WTC11 (cell line): ENCODE measurements at regions not wholly inside any gene's neighbourhood (a gene's known extent, or its start where the extent isn't known, plus 50 kb on each side); places are given as distances from the start of the nearest gene placed in this dataset.
"Not testable (repeated sequence)": the region's sequence is repeated elsewhere in the genome, so short reads cannot be mapped to it uniquely, and the experiment has no call there.

Experiments used
- ATAC-seq: fragments of 200-7000 bp; cut with Tn5 transposase; 2 replicates; pipeline ENCODE4 v1.10.0; 2021; ENCODE audit warnings: mild to moderate bottlenecking, moderate library complexity
- CTCF ChIA-PET: fragments of 300-600 bp; sonication (Branson Sonifier 250); formaldehyde crosslinking; loops from one replicate; lab custom pipeline; 2021; ENCODE audit warnings: antibody characterized with exemption; lab: Charles Lee
- POLR2A ChIA-PET: fragments of 350-600 bp; sonication (Branson Sonifier 250); formaldehyde crosslinking; loops from one replicate; lab custom pipeline; 2021; ENCODE audit warnings: antibody characterized with exemption; lab: Charles Lee
- DNase-seq: peaks from one replicate; pipeline ENCODE4 v3.0.0; 2021; ENCODE audit warnings: low spot score
- H3K27ac Mint-ChIP-seq: 2 replicates; pipeline ENCODE4 v1.8.0; 2021; ENCODE audit warnings: mixed read lengths
- H3K27me3 Mint-ChIP-seq: 2 replicates; pipeline ENCODE4 v1.8.0; 2021; ENCODE audit warnings: low read depth, mild to moderate bottlenecking, moderate library complexity, mixed read lengths
- H3K36me3 Mint-ChIP-seq: 2 replicates; pipeline ENCODE4 v1.8.0; 2021; ENCODE audit warnings: mixed read lengths
- H3K4me1 Mint-ChIP-seq: 2 replicates; pipeline ENCODE4 v1.8.0; 2022; ENCODE audit warnings: mixed read lengths
- H3K4me3 Mint-ChIP-seq: 2 replicates; pipeline ENCODE4 v1.8.0; 2021; ENCODE audit warnings: mild to moderate bottlenecking, moderate library complexity, mixed read lengths
- H3K9me3 Mint-ChIP-seq: 2 replicates; pipeline ENCODE4 v1.8.0; 2021; ENCODE audit warnings: mixed read lengths
- FOXP1 ChIP-seq: sonication (generic); formaldehyde crosslinking; IDR thresholded peaks from 2 replicates; pipeline ENCODE4 v1.8.0; 2022; ENCODE audit warnings: missing genetic modification reagents, mild to moderate bottlenecking, moderate library complexity, borderline replicate concordance
- JAZF1 ChIP-seq: fragments of 250-450 bp; sonication (Bioruptor Pico); IDR thresholded peaks from 2 replicates; pipeline ENCODE4 v1.9.0; 2021; ENCODE audit warnings: moderate library complexity, mild to moderate bottlenecking, inconsistent platforms
- NFATC4 ChIP-seq: fragments of 250-450 bp; sonication (Bioruptor Pico); IDR thresholded peaks from 2 replicates; pipeline ENCODE4 v1.9.0; 2021; ENCODE audit warnings: mild to moderate bottlenecking
- NFYB ChIP-seq: sonication (generic); formaldehyde crosslinking; conservative IDR thresholded peaks from 2 replicates; pipeline ENCODE4 v1.8.0; 2022; ENCODE audit warnings: low read depth, missing genetic modification reagents
- RELA ChIP-seq: sonication (generic); formaldehyde crosslinking; IDR thresholded peaks from 2 replicates; pipeline ENCODE4 v1.8.1; 2022; ENCODE audit warnings: missing genetic modification reagents, mild to moderate bottlenecking, borderline replicate concordance
- SMAD4 ChIP-seq: sonication (generic); formaldehyde crosslinking; IDR thresholded peaks from 2 replicates; pipeline ENCODE4 v1.8.0; 2022; ENCODE audit warnings: mild to moderate bottlenecking, missing genetic modification reagents
- TF ChIP-seq, protein P1 (sequence below): sonication (generic); formaldehyde crosslinking; IDR thresholded peaks from 2 replicates; pipeline ENCODE4 v1.8.0; 2023; ENCODE audit warnings: missing genetic modification reagents, mild to moderate bottlenecking, borderline replicate concordance
- TF ChIP-seq, protein P2 (sequence below): sonication (generic); formaldehyde crosslinking; IDR thresholded peaks from 2 replicates; pipeline ENCODE4 v1.8.1; 2023; ENCODE audit warnings: mild to moderate bottlenecking, missing genetic modification reagents

DNA sequence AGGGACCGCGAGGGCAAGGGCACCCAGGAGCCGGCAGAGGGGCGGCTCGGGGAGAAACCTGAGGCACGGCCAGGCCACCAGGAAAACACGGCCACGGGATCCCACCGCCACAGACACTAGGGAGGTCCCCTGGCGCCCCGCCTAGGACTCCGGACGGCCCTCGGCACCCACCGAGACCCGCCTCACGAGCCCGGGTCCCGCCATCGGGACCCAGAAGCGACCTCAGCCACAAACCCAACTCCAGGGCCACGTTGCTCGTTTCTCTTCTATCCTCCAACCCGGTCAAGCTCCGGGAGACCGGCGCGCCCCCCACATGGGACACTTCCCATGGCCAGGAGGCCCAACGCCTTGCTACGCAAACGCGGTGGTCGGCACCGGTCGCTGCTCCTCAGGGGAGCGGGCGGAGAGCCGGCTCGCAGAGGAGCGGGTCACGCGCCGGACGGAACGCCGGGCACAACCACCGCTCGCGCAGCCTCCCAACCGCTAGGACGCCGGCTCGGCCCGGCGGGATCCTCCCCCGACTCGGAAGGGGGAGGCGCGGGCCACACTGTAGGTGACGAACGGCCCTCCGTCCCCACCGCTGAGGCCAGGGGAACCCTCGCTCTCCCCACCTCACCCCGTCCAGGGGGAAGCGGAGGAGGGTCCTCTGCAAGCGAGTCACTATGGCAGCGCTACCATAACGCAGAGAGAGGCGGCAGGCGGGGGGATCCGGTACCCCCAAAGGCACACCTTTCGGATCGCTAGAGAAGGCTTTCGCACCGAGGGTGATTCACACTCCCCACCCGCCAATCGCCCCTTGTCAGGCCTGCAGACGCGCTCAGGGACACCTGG lies 1514.1 kb upstream of the DEFB115 start (continued):
- TF ChIP-seq, protein P1, sequence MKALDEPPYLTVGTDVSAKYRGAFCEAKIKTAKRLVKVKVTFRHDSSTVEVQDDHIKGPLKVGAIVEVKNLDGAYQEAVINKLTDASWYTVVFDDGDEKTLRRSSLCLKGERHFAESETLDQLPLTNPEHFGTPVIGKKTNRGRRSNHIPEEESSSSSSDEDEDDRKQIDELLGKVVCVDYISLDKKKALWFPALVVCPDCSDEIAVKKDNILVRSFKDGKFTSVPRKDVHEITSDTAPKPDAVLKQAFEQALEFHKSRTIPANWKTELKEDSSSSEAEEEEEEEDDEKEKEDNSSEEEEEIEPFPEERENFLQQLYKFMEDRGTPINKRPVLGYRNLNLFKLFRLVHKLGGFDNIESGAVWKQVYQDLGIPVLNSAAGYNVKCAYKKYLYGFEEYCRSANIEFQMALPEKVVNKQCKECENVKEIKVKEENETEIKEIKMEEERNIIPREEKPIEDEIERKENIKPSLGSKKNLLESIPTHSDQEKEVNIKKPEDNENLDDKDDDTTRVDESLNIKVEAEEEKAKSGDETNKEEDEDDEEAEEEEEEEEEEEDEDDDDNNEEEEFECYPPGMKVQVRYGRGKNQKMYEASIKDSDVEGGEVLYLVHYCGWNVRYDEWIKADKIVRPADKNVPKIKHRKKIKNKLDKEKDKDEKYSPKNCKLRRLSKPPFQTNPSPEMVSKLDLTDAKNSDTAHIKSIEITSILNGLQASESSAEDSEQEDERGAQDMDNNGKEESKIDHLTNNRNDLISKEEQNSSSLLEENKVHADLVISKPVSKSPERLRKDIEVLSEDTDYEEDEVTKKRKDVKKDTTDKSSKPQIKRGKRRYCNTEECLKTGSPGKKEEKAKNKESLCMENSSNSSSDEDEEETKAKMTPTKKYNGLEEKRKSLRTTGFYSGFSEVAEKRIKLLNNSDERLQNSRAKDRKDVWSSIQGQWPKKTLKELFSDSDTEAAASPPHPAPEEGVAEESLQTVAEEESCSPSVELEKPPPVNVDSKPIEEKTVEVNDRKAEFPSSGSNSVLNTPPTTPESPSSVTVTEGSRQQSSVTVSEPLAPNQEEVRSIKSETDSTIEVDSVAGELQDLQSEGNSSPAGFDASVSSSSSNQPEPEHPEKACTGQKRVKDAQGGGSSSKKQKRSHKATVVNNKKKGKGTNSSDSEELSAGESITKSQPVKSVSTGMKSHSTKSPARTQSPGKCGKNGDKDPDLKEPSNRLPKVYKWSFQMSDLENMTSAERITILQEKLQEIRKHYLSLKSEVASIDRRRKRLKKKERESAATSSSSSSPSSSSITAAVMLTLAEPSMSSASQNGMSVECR = no peak
- TF ChIP-seq, protein P2, sequence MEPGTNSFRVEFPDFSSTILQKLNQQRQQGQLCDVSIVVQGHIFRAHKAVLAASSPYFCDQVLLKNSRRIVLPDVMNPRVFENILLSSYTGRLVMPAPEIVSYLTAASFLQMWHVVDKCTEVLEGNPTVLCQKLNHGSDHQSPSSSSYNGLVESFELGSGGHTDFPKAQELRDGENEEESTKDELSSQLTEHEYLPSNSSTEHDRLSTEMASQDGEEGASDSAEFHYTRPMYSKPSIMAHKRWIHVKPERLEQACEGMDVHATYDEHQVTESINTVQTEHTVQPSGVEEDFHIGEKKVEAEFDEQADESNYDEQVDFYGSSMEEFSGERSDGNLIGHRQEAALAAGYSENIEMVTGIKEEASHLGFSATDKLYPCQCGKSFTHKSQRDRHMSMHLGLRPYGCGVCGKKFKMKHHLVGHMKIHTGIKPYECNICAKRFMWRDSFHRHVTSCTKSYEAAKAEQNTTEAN (CRISPR knock-in tag) = no peak

DNA sequence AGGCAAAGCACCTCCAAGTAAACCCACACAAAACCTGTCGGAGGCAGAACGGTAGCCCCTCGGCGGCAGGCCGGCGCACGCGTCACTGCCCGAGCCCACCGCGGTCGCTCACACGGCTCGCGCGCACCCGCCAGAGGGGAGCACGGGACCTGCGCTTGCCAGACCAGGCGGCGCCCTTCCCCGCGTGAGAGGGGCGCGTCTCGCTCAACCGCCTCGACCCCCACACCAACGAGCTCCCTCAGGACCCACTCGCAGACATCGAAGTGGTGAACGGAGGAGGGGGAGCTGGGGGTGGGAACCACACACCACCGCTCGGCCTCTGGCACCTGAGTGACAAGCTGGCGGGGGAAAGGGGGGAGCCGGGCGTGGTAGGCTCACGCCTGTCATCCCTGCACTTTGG lies 1513.4 kb upstream of the DEFB115 start:
- ChIA-PET POLR2A (no interaction called here), CTCF (no interaction called here)
- Mint-ChIP-seq H3K27ac (no peak overlapping the region), H3K36me3 (peaks cover 48% of the 10 kb centered on the region), H3K27me3 (peaks cover 11% of the 10 kb centered on the region), H3K4me1 (no peaks in the 10 kb centered on the region), H3K4me3 (no peak overlapping the region), H3K9me3 (peaks cover 48% of the 10 kb centered on the region)
- ATAC-seq (no peak), DNase-seq (no peak)
- TF ChIP-seq NFATC4 (no peak), SMAD4 (CRISPR knock-in tag) (no peak), JAZF1 (CRISPR knock-in tag) (no peak), FOXP1 (CRISPR knock-in tag) (no peak), NFYB (CRISPR knock-in tag) (no peak)

DNA sequence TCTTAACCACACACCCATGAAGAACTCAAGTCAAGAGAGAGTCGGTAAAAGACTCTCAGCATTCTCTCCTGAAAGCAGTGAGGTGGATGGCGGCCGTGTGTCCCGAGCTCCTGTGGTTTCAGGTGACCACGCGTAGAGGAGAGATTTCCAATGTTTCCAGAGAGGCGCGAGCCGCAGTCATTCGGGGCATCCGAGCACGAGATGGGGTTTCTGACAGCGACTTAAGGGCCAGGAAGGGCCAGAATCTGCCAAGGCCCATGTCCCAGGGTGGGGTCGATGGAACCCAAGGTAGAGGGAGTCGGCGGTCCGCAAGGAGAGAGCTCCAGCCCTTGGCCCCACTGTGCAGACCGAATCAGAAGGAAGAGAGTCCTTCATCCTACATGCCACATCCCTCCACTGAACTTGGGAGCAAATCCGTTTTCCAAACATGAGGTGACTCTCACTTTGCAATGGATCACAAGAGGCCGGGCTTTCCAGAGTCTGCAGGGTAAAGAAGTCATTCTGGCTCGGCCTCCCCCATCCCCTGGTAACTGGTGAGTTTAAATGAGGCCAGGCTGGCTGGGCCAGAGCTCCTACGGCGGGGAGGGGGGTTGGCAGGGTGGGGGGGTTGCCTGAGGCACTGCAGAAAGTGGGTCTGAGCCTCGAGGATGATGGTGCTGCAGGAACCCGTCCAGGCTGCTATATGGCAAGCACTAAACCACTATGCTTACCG lies 1511.8 kb upstream of the DEFB115 start:
- CTCF ChIA-PET, POLR2A ChIA-PET: not testable (repeated sequence)
- peaks cover 49% of the 10 kb centered on the region for H3K9me3 Mint-ChIP-seq

DNA sequence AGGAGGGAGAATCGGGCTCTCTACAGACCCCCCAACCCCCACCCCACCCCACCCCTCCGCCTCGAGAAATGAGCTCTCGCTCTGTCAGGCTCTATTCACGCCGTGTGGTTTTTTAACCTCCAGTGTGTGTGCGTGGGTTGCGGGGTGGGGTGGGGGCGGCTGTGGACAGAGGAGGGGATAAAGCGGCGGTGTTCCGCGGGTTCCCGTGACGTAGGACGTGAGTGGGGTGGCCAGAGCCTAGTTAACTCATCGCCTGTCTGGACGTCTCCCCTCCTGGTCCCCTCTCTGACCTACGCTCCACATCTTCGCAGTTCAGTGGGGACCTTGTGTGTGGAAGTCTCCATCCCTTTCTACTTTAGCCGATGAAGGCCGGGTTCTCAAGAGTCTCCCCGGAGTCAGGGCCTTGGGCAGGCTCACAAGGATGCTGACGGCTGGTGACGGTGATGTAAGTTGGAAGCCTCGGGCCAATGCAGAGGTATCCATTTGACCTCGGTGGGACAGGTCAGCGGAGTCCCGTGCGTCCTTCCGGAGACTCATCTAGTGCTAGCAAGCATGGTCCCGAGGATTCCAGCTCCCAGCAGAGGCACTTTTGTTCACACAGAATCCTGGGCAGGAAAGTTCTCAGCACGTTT lies 1507.1 kb upstream of the DEFB115 start:
- ChIA-PET POLR2A (no interaction called here), CTCF (no interaction called here)
- H3K4me3 Mint-ChIP-seq = no peak overlapping the region
- peaks cover 33% of the 10 kb centered on the region for H3K27me3 Mint-ChIP-seq
- ATAC-seq = no peak
- H3K27ac Mint-ChIP-seq = no peak overlapping the region
- H3K9me3 Mint-ChIP-seq = peaks cover 83% of the 10 kb centered on the region
- no peaks in the 10 kb centered on the region for H3K4me1 Mint-ChIP-seq
- H3K36me3 Mint-ChIP-seq = peaks cover 86% of the 10 kb centered on the region
- TF ChIP-seq RELA = no peak
- DNase-seq = no peak

More for the DNA sequence above, 1511.8 kb upstream of the DEFB115 start:
- not testable (repeated sequence) for H3K4me1 Mint-ChIP-seq, H3K27ac Mint-ChIP-seq, DNase-seq, H3K4me3 Mint-ChIP-seq, ATAC-seq
- peaks cover 14% of the 10 kb centered on the region for H3K27me3 Mint-ChIP-seq
- H3K36me3 Mint-ChIP-seq = peaks cover 50% of the 10 kb centered on the region

DNA sequence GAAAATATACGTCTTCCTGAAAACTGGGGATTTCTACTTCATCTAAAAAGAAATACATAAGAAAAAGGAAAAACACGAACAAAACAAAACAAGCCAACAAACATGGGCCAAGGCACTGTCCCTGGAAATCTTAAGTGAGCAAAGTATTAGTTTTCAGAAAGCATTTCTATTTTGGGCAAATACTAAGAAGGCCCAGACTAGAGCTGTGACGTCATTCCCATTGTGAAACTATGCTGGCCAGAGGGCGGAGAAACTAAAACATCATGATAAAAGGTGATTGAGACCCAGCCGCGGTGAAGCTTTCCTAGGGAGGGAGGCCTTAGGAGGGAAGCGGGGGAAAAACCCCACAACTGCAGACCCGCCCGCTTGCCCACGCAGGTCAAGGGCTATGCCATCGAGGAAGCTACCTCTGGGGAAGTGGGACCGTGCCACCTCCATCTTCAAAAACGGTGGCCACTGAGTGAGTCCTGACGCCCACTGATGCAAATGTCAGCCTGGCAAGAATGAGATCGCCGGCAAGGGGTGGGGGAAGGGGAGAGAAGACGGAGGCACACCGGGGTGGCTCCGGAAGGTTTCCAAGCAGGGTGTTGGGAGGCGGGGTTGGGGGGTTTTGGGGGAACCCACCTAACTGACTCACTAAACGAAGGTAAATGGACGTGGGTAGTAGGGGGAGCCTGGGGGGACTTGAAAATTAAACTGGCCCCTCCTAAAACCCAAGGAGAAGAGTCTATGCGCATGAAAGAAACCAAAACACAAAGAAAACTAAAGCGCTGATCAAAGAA lies 1504.6 kb upstream of the DEFB115 start:
- DNase-seq, H3K4me3 Mint-ChIP-seq, CTCF ChIA-PET, ATAC-seq, POLR2A ChIA-PET, H3K27ac Mint-ChIP-seq, H3K4me1 Mint-ChIP-seq: not testable (repeated sequence)
- H3K9me3 Mint-ChIP-seq = peaks cover 80% of the 10 kb centered on the region
- peaks cover 29% of the 10 kb centered on the region for H3K27me3 Mint-ChIP-seq
- H3K36me3 Mint-ChIP-seq = peaks cover 84% of the 10 kb centered on the region

DNA sequence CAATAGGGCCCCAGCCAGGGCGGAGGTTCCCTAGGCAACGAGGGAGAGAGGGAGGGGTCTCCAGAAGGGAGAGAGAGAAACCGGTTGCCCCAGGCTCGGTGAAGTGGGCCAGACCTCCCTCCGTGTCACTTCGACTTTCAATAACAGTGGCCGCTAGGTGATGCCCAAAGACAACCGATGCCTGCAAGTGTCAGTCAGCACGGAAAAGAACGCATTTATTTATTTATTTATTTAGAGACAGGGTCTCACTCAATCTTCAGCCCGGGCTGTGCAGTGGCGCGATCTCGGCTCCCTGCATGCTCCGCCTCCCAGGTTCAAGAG lies 1504.1 kb upstream of the DEFB115 start:
- H3K27ac Mint-ChIP-seq, POLR2A ChIA-PET, CTCF ChIA-PET, H3K4me1 Mint-ChIP-seq, DNase-seq, H3K4me3 Mint-ChIP-seq, ATAC-seq: not testable (repeated sequence)
- Mint-ChIP-seq H3K27me3 (peaks cover 32% of the 10 kb centered on the region), H3K36me3 (peaks cover 81% of the 10 kb centered on the region), H3K9me3 (peaks cover 77% of the 10 kb centered on the region)

DNA sequence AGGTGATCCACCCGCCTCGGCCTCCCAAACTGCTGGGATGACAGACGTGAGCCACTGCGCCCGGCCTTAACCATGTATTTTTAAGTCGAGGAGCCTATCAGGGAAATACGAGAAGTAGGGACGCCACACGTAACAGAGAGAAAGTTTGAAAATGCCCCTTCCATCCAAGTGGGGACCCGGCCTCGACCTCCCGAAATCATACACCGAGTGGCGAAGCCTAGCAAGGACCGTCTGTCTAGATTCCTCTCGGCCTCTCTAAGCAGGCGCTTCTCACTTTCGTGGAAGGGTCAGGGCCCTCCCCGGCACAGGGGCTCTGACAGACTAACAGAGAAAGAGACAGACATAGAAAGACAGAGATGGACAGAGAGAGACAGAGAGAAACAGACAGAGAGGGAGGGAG lies 1503.6 kb upstream of the DEFB115 start:
- DNase-seq, H3K4me1 Mint-ChIP-seq, POLR2A ChIA-PET, H3K4me3 Mint-ChIP-seq, CTCF ChIA-PET, H3K27ac Mint-ChIP-seq, ATAC-seq: not testable (repeated sequence)
- Mint-ChIP-seq H3K36me3 (peaks cover 81% of the 10 kb centered on the region), H3K27me3 (peaks cover 32% of the 10 kb centered on the region), H3K9me3 (peaks cover 76% of the 10 kb centered on the region)
